ENCODE measurements at regions not wholly inside any gene's neighbourhood (a gene's known extent, or its start where the extent isn't known, plus 50 kb on each side); places are given as distances from the start of the nearest gene placed in this dataset.

DNA sequence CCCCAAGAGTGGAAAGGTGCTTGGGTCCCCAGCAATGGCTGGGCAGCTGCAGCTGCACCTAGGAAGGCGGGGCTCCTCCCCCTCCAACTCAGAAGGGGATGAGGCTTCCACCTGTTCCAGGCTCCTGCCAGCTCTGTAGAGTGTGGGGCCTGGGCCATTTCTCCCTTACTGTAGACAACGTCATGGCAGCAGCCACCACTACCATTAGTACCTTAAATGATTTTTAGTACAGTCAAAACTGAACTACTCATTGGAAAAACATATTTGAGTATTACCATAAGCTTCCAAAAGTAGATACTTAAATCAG lies 1274.2 kb upstream of the GBE1 start:
- no peak for DNase-seq (ENCODE audit: low read depth)
- H3K4me3 ChIP-seq (ENCODE audit: low read depth, low read length), result no peak overlapping the region
- no peak for TF ChIP-seq CTCF (IDR thresholded peaks at IDR 0.05; ENCODE audit: control insufficient read depth, extremely low read depth, insufficient read depth)

DNA sequence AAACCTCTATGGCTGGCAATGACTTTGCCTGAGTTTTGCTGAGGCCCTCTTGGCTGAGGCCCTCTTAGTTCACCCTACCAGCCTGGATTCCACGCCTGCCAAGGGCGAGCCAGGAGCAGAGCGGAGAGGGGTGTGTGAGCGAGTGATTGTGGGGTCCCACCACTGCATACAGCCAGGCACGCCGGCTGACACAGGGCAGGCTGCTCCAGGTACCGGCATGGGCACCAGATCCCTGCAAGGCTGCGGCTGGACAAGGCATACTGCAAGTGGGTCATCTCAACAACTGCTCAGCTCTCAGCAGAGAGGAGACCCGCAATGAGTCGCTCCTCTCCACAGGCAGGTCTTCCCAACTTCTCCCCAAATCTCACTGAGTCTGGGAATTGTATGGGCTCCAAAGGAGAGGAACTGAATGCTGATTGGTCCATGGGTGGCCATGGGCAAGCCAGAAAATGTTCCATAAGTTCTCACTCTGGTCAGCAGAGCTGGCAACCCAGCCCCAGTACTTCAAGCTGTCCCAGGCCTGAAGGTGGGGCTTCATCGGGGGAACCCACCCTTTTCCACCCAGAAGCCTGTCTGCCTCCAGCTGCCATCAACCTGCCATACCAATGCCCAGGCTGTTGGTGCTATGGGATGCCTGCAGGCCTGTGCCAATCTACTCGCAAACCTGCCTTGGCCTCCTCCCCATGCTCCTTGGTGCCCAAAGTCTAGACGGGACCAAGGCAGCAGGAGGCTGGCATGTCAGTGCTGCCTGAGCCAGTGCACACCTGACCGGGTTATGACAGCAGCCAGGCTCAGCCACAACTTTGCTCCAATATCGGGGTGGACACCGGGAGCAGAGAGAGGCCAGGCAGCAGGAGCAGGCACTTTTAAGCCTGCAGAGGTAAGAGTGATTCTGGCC lies 1273.6 kb upstream of the GBE1 start:
- H3K4me3 ChIP-seq (ENCODE audit: low read depth, low read length), result no peak overlapping the region
- TF ChIP-seq CTCF (IDR thresholded peaks at IDR 0.05; ENCODE audit: control insufficient read depth, extremely low read depth, insufficient read depth), result no peak
- DNase-seq (ENCODE audit: low read depth), result no peak

- no peak overlapping the region for H3K4me3 ChIP-seq (ENCODE audit: low read depth, low read length)
- TF ChIP-seq CTCF (IDR thresholded peaks at IDR 0.05; ENCODE audit: control insufficient read depth, extremely low read depth, insufficient read depth), result no peak
- no peak for DNase-seq (ENCODE audit: low read depth)
These were observed 1271.7 kb upstream of the GBE1 start for GRCh38 chr3:83033133-83033532.

GRCh38 chr3:83023086-83023485 lies 1261.6 kb upstream of the GBE1 start:
- TF ChIP-seq CTCF (IDR thresholded peaks at IDR 0.05; ENCODE audit: control insufficient read depth, extremely low read depth, insufficient read depth), result no peak
- no peak for DNase-seq (ENCODE audit: low read depth)
- H3K4me3 ChIP-seq (ENCODE audit: low read depth, low read length), result no peak overlapping the region

- no peak overlapping the region for H3K4me3 ChIP-seq (ENCODE audit: low read depth, low read length)
- no peak for DNase-seq (ENCODE audit: low read depth)
- TF ChIP-seq CTCF (IDR thresholded peaks at IDR 0.05; ENCODE audit: control insufficient read depth, extremely low read depth, insufficient read depth), result no peak
These were observed 1250.0 kb upstream of the GBE1 start for GRCh38 chr3:83011481-83011880.

- no peak overlapping the region for H3K4me3 ChIP-seq (ENCODE audit: low read depth, low read length)
- DNase-seq (ENCODE audit: low read depth), result no peak
- TF ChIP-seq CTCF (IDR thresholded peaks at IDR 0.05; ENCODE audit: control insufficient read depth, extremely low read depth, insufficient read depth), result no peak
These were observed 1242.5 kb upstream of the GBE1 start for GRCh38 chr3:83003917-83004316.
